ENCODE measurements at regions not wholly inside any gene's neighbourhood (a gene's known extent, or its start where the extent isn't known, plus 50 kb on each side); places are given as distances from the start of the nearest gene placed in this dataset.

GRCh38 chr4:129369361-129370010 lies 273.5 kb downstream of the C4orf33 start:
- H3K4me1 ChIP-seq = no peaks in the 10 kb centered on the region
- H3K27ac ChIP-seq = no peak overlapping the region
- no peak overlapping the region for H3K9ac ChIP-seq
- no peaks in the 10 kb centered on the region for H3K36me3 ChIP-seq (ENCODE audit: control insufficient read depth, insufficient read depth, low read length)
- no peaks in the 10 kb centered on the region for H3K79me2 ChIP-seq
- no peak overlapping the region for H3K4me2 ChIP-seq (ENCODE audit: low read length)
- H3K9me3 ChIP-seq (ENCODE audit: control insufficient read depth, low read length) = no peaks in the 10 kb centered on the region
- no peak overlapping the region for H3K4me3 ChIP-seq (ENCODE audit: low read depth, low read length)
- no peak for TF ChIP-seq CTCF (IDR thresholded peaks at IDR 0.05)
- no peaks in the 10 kb centered on the region for H3K27me3 ChIP-seq (ENCODE audit: control insufficient read depth, insufficient read depth, low read length)
- H2AFZ ChIP-seq = no peak overlapping the region

DNA sequence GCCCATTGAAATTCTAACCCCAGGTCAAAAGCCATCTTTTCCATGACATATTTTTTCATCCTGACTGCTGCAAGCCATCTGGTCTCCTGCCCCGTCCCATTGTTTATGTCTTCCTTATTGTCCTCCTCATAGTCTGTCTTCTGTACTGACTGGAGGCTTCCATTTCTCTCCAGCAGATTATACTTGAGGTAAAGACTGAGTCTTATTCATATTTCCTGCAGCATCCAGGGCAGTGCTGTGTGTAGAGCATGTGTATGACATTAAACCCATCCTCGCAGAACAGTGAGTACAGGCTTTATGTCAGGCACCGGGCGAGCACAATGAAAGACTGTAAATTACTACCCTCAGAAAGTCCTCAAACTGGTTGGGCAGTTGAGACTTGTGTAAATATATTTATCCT lies 275.1 kb downstream of the C4orf33 start:
- Histone ChIP-seq H3K4me2 (ENCODE audit: low read length) (no peak overlapping the region), H3K79me2 (no peaks in the 10 kb centered on the region), H3K27ac (no peak overlapping the region), H3K4me1 (no peaks in the 10 kb centered on the region), H3K4me3 (ENCODE audit: low read depth, low read length) (no peak overlapping the region), H3K27me3 (ENCODE audit: control insufficient read depth, insufficient read depth, low read length) (no peaks in the 10 kb centered on the region), H3K36me3 (ENCODE audit: control insufficient read depth, insufficient read depth, low read length) (no peaks in the 10 kb centered on the region), H2AFZ (no peak overlapping the region), H3K9me3 (ENCODE audit: control insufficient read depth, low read length) (no peaks in the 10 kb centered on the region), H3K9ac (no peak overlapping the region)
- TF ChIP-seq CTCF (IDR thresholded peaks at IDR 0.05) = no peak

DNA sequence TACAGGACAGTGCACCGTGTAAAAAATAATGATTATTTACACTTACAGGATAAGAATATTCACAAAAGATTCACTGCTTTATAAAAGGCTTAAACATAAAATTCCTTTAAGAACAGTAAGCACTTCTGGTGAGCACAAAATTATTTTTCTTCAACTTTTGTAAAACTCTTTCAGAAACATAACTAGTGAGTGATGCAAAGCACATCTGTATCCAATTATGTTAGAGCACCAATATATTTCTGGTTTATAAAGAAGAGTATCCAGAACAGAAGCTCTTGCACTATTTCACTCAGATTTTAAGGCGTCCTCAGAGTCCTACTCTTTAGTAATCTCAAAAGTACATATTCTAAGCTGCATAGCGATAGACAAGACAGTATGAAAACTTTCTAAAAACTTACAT lies 276.0 kb downstream of the C4orf33 start:
- no peak overlapping the region for H3K4me2 ChIP-seq (ENCODE audit: low read length)
- no peaks in the 10 kb centered on the region for H3K36me3 ChIP-seq (ENCODE audit: control insufficient read depth, insufficient read depth, low read length)
- TF ChIP-seq CTCF (IDR thresholded peaks at IDR 0.05) = no peak
- H3K4me3 ChIP-seq (ENCODE audit: low read depth, low read length) = no peak overlapping the region
- no peaks in the 10 kb centered on the region for H3K79me2 ChIP-seq
- no peak overlapping the region for H3K27ac ChIP-seq
- no peaks in the 10 kb centered on the region for H3K9me3 ChIP-seq (ENCODE audit: control insufficient read depth, low read length)
- H2AFZ ChIP-seq = no peak overlapping the region
- no peak overlapping the region for H3K9ac ChIP-seq
- H3K4me1 ChIP-seq = no peaks in the 10 kb centered on the region
- H3K27me3 ChIP-seq (ENCODE audit: control insufficient read depth, insufficient read depth, low read length) = no peaks in the 10 kb centered on the region

DNA sequence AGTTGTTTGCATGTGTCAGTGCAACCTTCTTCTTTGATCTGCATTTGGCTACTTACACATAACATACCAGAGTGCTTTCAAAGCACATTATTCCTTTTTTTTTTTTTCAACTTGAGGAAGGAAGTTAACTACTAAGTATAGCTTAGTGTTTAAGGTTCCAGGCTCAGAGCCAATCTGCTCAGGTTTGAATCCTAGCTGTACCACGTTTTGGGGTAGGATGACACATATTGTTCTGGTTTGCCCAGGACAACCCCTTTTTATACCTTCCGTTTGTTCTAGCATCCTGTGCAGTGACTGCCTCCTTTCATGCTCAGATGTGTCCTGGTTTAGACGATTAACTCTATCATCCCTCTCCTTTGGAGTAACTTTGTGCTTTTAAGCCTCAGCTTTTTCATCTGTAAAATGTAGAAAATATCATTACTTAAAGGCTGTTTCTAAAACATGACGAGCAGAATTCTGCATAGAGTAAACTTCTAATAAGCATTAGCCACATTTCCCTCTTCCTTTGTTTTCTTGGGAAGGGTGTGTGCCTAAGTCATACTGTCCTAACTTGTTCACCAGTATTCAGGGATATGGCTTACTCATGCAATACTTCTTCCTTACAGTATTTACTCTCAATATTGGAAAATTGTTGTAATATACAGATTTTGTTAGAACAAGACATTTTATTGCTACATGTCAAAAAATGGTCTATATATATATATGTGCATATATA lies 281.3 kb downstream of the C4orf33 start:
- Histone ChIP-seq H3K4me1 (no peaks in the 10 kb centered on the region), H3K36me3 (ENCODE audit: control insufficient read depth, insufficient read depth, low read length) (no peaks in the 10 kb centered on the region), H2AFZ (no peak overlapping the region), H3K27me3 (ENCODE audit: control insufficient read depth, insufficient read depth, low read length) (no peaks in the 10 kb centered on the region), H3K4me2 (ENCODE audit: low read length) (no peak overlapping the region), H3K9me3 (ENCODE audit: control insufficient read depth, low read length) (no peaks in the 10 kb centered on the region), H3K4me3 (ENCODE audit: low read depth, low read length) (no peak overlapping the region), H3K9ac (no peak overlapping the region), H3K27ac (no peak overlapping the region), H3K79me2 (no peaks in the 10 kb centered on the region)
- no peak for TF ChIP-seq CTCF (IDR thresholded peaks at IDR 0.05)

DNA sequence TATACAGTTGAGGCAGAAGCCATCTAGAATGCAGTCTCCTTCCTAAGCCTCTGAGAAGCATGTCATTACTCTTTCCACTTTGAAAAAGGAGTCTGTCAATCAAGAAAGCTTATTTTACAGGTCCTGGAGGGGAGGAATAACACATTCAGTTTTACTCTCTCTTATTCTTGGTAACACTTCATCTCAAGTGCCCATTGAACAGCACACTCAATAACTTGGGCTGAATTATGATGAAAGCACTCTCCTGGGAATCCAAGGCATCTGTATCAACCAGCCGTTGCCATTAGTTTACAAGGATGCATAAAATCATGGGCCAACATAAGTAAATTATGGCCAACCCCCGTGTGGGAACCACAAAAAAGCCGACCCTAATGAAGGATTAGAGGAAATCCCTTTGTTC lies 282.4 kb downstream of the C4orf33 start:
- Histone ChIP-seq H3K4me3 (ENCODE audit: low read depth, low read length) (no peak overlapping the region), H3K36me3 (ENCODE audit: control insufficient read depth, insufficient read depth, low read length) (no peaks in the 10 kb centered on the region), H2AFZ (no peak overlapping the region), H3K4me1 (no peaks in the 10 kb centered on the region), H3K4me2 (ENCODE audit: low read length) (no peak overlapping the region), H3K9ac (no peak overlapping the region), H3K9me3 (ENCODE audit: control insufficient read depth, low read length) (no peaks in the 10 kb centered on the region), H3K27ac (no peak overlapping the region), H3K27me3 (ENCODE audit: control insufficient read depth, insufficient read depth, low read length) (no peaks in the 10 kb centered on the region), H3K79me2 (no peaks in the 10 kb centered on the region)
- TF ChIP-seq CTCF (IDR thresholded peaks at IDR 0.05) = no peak
